ENCODE measurements at regions not wholly inside any gene's neighbourhood (a gene's known extent, or its start where the extent isn't known, plus 50 kb on each side); places are given as distances from the start of the nearest gene placed in this dataset.

GRCh38 chr2:186330050-186330449 is 156.0 kb upstream of the ZC3H15 start:
- Histone ChIP-seq H3K27me3 (no peaks in the 10 kb centered on the region), H3K9me3 (peaks cover 0 to 8% (median 0%) of the 10 kb centered on the region in 4 donors), H3K4me3 (no peak overlapping the region), H3K27ac (no peak overlapping the region), H3K36me3 (no peaks in the 10 kb centered on the region), H3K4me1 (no peaks in the 10 kb centered on the region)
- 89 to 98% (median 95%) methylated on average over 1 of the region's 1 CpG for WGBS, 5 donors
- no peak for TF ChIP-seq POLR2AphosphoS5 (IDR thresholded peaks at IDR 0.05)
- TF ChIP-seq EP300 (IDR thresholded peaks at IDR 0.05), result no peak
- TF ChIP-seq POLR2A (IDR thresholded peaks at IDR 0.05), result no peak
- TF ChIP-seq CTCF (IDR thresholded peaks at IDR 0.05), result no peak
- intact Hi-C loops (cut with DNase I; ENCODE audit: low total_unique reads), result no loop called here
- DNase-seq, result no peak

- Histone ChIP-seq H3K4me3 (no peak overlapping the region), H3K36me3 (no peaks in the 10 kb centered on the region), H3K9me3 (peaks cover 0 to 12% (median 0%) of the 10 kb centered on the region in 4 donors), H3K27ac (no peak overlapping the region), H3K27me3 (no peaks in the 10 kb centered on the region), H3K4me1 (no peaks in the 10 kb centered on the region)
- TF ChIP-seq POLR2AphosphoS5 (IDR thresholded peaks at IDR 0.05), result no peak
- TF ChIP-seq EP300 (IDR thresholded peaks at IDR 0.05), result no peak
- no peak for TF ChIP-seq CTCF (IDR thresholded peaks at IDR 0.05)
- no peak for TF ChIP-seq POLR2A (IDR thresholded peaks at IDR 0.05)
- intact Hi-C loops (cut with DNase I; ENCODE audit: low total_unique reads), result no loop called here
- 81 to 96% (median 88%) methylated on average over 1 of the region's 1 CpG for WGBS, 5 donors
- DNase-seq, result no peak
These were observed 146.3 kb upstream of the ZC3H15 start for GRCh38 chr2:186339716-186340115.

- Histone ChIP-seq H3K36me3 (no peaks in the 10 kb centered on the region), H3K9me3 (peaks cover 0 to 12% (median 0%) of the 10 kb centered on the region in 4 donors), H3K27ac (no peak overlapping the region), H3K4me1 (no peaks in the 10 kb centered on the region), H3K27me3 (no peaks in the 10 kb centered on the region), H3K4me3 (no peak overlapping the region)
- intact Hi-C loops (cut with DNase I; ENCODE audit: low total_unique reads), result no loop called here
- no peak for TF ChIP-seq POLR2A (IDR thresholded peaks at IDR 0.05)
- TF ChIP-seq EP300 (IDR thresholded peaks at IDR 0.05), result no peak
- TF ChIP-seq POLR2AphosphoS5 (IDR thresholded peaks at IDR 0.05), result no peak
- TF ChIP-seq CTCF (IDR thresholded peaks at IDR 0.05), result no peak
- WGBS, 5 donors, result 93 to 98% (median 98%) methylated on average over 1 of the region's 1 CpG
- DNase-seq, result no peak
These were observed 144.0 kb upstream of the ZC3H15 start for GRCh38 chr2:186342029-186342428.

- intact Hi-C loops (cut with DNase I; ENCODE audit: low total_unique reads), result no loop called here
- no peaks in the 10 kb centered on the region for H3K36me3 ChIP-seq
- DNase-seq, result no peak
- H3K9me3 ChIP-seq, result no peaks in the 10 kb centered on the region
- H3K27me3 ChIP-seq, result no peaks in the 10 kb centered on the region
- no peak overlapping the region for H3K4me3 ChIP-seq
- peaks cover 0 to 22% (median 4%) of the 10 kb centered on the region in 4 donors for H3K4me1 ChIP-seq
- WGBS, 5 donors, result 65 to 73% (median 72%) methylated on average over 5 of the region's 5 CpGs
- TF ChIP-seq CTCF (IDR thresholded peaks at IDR 0.05), result no peak
- no peak for TF ChIP-seq EP300 (IDR thresholded peaks at IDR 0.05)
- TF ChIP-seq POLR2A (IDR thresholded peaks at IDR 0.05), result no peak
- no peak for TF ChIP-seq POLR2AphosphoS5 (IDR thresholded peaks at IDR 0.05)
- no peak overlapping the region for H3K27ac ChIP-seq
These were observed 140.3 kb upstream of the ZC3H15 start for GRCh38 chr2:186345745-186346144.
